Transverse colon (tissue), 3 donors: ENCODE measurements at regions not wholly inside any gene's neighbourhood (a gene's known extent, or its start where the extent isn't known, plus 50 kb on each side); places are given as distances from the start of the nearest gene placed in this dataset.

Experiments
- POLR2A ChIP-seq: fragments of 450-650 bp; IDR thresholded peaks from one replicate; pipeline ENCODE4 v1.6.1; 2016; ENCODE audit warnings: antibody characterized with exemption, mild to moderate bottlenecking, moderate library complexity
- TF ChIP-seq, protein P1 (sequence below), 5 experiments: fragments of 200-600 bp in 3 of 5; fragments of 450-650 bp in 2 of 5; sonication (generic) in 3 of 5; IDR thresholded peaks; 1 replicate in 2 of 5; 2 replicates in 3 of 5; pipeline ENCODE4 v1.5.1; 2016 to 2017; ENCODE audit warnings: antibody characterized with exemption in 5 of 5, inconsistent platforms in 3 of 5, mild to moderate bottlenecking in 2 of 5, moderate library complexity in 1 of 5

DNA sequence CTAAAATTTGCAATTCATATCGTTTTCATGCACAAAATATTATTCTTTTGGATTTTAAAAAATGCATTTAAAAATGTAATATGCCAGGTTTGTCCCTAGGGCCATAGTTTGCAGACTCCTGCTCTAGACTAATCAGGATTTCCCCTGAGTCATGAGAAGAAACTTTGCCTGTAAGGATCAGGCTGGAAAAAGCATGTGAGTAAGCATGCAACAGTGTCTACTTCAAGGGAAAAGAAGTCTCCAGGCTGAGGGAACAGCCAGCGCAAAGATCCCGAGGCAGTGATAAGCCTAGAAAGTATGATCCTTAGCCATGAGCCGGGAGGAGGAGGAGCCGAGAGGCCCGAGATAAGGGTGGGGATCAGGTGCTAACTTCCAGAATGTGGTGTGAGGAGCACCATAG is 382.8 kb upstream of the CFAP20DC start:
- TF ChIP-seq, protein P1, sequence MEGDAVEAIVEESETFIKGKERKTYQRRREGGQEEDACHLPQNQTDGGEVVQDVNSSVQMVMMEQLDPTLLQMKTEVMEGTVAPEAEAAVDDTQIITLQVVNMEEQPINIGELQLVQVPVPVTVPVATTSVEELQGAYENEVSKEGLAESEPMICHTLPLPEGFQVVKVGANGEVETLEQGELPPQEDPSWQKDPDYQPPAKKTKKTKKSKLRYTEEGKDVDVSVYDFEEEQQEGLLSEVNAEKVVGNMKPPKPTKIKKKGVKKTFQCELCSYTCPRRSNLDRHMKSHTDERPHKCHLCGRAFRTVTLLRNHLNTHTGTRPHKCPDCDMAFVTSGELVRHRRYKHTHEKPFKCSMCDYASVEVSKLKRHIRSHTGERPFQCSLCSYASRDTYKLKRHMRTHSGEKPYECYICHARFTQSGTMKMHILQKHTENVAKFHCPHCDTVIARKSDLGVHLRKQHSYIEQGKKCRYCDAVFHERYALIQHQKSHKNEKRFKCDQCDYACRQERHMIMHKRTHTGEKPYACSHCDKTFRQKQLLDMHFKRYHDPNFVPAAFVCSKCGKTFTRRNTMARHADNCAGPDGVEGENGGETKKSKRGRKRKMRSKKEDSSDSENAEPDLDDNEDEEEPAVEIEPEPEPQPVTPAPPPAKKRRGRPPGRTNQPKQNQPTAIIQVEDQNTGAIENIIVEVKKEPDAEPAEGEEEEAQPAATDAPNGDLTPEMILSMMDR (IDR thresholded peaks at IDR 0.05) = no peak
- no peak for TF ChIP-seq POLR2A
